Memory B cell (primary cell): ENCODE measurements at regions not wholly inside any gene's neighbourhood (a gene's known extent, or its start where the extent isn't known, plus 50 kb on each side); places are given as distances from the start of the nearest gene placed in this dataset.
A peak's percentile ranks its signal among the peaks of the same experiment; 100 is the strongest.

Experiments
- ATAC-seq: fragments of 150-1000 bp; cut with Tn5 transposase; 2 replicates; pipeline ENCODE4 v1.10.0; 2021; ENCODE audit warnings: low read depth, mild to moderate bottlenecking, moderate library complexity
- DNase-seq, 2 donors: peaks; one replicate each; pipeline ENCODE4 v3.0.0; 2022; ENCODE audit warnings: low spot score in 2 of 2
- H3K27ac Mint-ChIP-seq: one replicate; pipeline ENCODE4 v1.8.0; 2022; ENCODE audit warnings: mild to moderate bottlenecking, moderate library complexity, mixed read lengths
- H3K27me3 Mint-ChIP-seq: one replicate; pipeline ENCODE4 v1.8.0; 2022; ENCODE audit warnings: mixed read lengths
- H3K36me3 Mint-ChIP-seq: one replicate; pipeline ENCODE4 v1.8.0; 2022; ENCODE audit warnings: mild to moderate bottlenecking, mixed read lengths
- H3K4me1 Mint-ChIP-seq: one replicate; pipeline ENCODE4 v1.8.0; 2022; ENCODE audit warnings: mixed read lengths
- H3K4me3 Mint-ChIP-seq: one replicate; pipeline ENCODE4 v1.8.0; 2022; ENCODE audit warnings: mild to moderate bottlenecking, moderate library complexity, mixed read lengths
- H3K9me3 Mint-ChIP-seq: one replicate; pipeline ENCODE4 v1.8.0; 2022; ENCODE audit warnings: mixed read lengths

GRCh38 chr18:10207682-10208345 lies 246.6 kb upstream of the APCDD1 start:
- Mint-ChIP-seq H3K9me3 (no peaks in the 10 kb centered on the region), H3K4me3 (no peak overlapping the region), H3K4me1 (no peaks in the 10 kb centered on the region), H3K27me3 (peaks cover 4% of the 10 kb centered on the region), H3K36me3 (no peaks in the 10 kb centered on the region), H3K27ac (no peak overlapping the region)
- ATAC-seq: no peak
- no peak for DNase-seq

GRCh38 chr18:10209302-10209701 lies 245.1 kb upstream of the APCDD1 start:
- peaks cover 4% of the 10 kb centered on the region for H3K27me3 Mint-ChIP-seq
- no peaks in the 10 kb centered on the region for H3K4me1 Mint-ChIP-seq
- H3K4me3 Mint-ChIP-seq: no peak overlapping the region
- H3K9me3 Mint-ChIP-seq: no peaks in the 10 kb centered on the region
- H3K36me3 Mint-ChIP-seq: no peaks in the 10 kb centered on the region
- ATAC-seq (no peak), DNase-seq (no peak)
- no peak overlapping the region for H3K27ac Mint-ChIP-seq

- no peak overlapping the region for H3K4me3 Mint-ChIP-seq
- no peak for DNase-seq
- H3K36me3 Mint-ChIP-seq: no peaks in the 10 kb centered on the region
- H3K4me1 Mint-ChIP-seq: no peaks in the 10 kb centered on the region
- H3K9me3 Mint-ChIP-seq: no peaks in the 10 kb centered on the region
- no peak for ATAC-seq
- H3K27me3 Mint-ChIP-seq: peaks cover 4% of the 10 kb centered on the region
- no peak overlapping the region for H3K27ac Mint-ChIP-seq
Measured at GRCh38 chr18:10210057-10210633, 244.3 kb upstream of the APCDD1 start.

GRCh38 chr18:10213526-10213925 lies 240.9 kb upstream of the APCDD1 start:
- DNase-seq: peak in 1 of 2 donors; percentile 15
- Mint-ChIP-seq H3K4me1 (no peaks in the 10 kb centered on the region), H3K9me3 (no peaks in the 10 kb centered on the region), H3K27ac (no peak overlapping the region), H3K4me3 (no peak overlapping the region), H3K27me3 (peaks cover 4% of the 10 kb centered on the region), H3K36me3 (no peaks in the 10 kb centered on the region)
- ATAC-seq: peak; percentile 98

- H3K4me3 Mint-ChIP-seq: no peak overlapping the region
- peaks cover 2% of the 10 kb centered on the region for H3K9me3 Mint-ChIP-seq
- H3K27ac Mint-ChIP-seq: no peak overlapping the region
- no peaks in the 10 kb centered on the region for H3K36me3 Mint-ChIP-seq
- no peaks in the 10 kb centered on the region for H3K4me1 Mint-ChIP-seq
- no peak for ATAC-seq
- H3K27me3 Mint-ChIP-seq: peaks cover 4% of the 10 kb centered on the region
- no peak for DNase-seq
Measured at GRCh38 chr18:10215446-10215845, 239.0 kb upstream of the APCDD1 start.

GRCh38 chr18:10216791-10217190 lies 237.6 kb upstream of the APCDD1 start:
- no peaks in the 10 kb centered on the region for H3K4me1 Mint-ChIP-seq
- no peak overlapping the region for H3K4me3 Mint-ChIP-seq
- H3K36me3 Mint-ChIP-seq: no peaks in the 10 kb centered on the region
- DNase-seq (no peak), ATAC-seq (no peak)
- no peak overlapping the region for H3K27ac Mint-ChIP-seq
- H3K27me3 Mint-ChIP-seq: peaks cover 4% of the 10 kb centered on the region
- peaks cover 5% of the 10 kb centered on the region for H3K9me3 Mint-ChIP-seq

- Mint-ChIP-seq H3K27me3 (peaks cover 4% of the 10 kb centered on the region), H3K9me3 (peaks cover 5% of the 10 kb centered on the region), H3K4me3 (no peak overlapping the region), H3K36me3 (no peaks in the 10 kb centered on the region), H3K4me1 (no peaks in the 10 kb centered on the region), H3K27ac (no peak overlapping the region)
- DNase-seq (no peak), ATAC-seq (no peak)
Measured at GRCh38 chr18:10217211-10217610, 237.2 kb upstream of the APCDD1 start.

- Mint-ChIP-seq H3K4me1 (no peaks in the 10 kb centered on the region), H3K27me3 (no peaks in the 10 kb centered on the region), H3K4me3 (no peak overlapping the region), H3K27ac (no peak overlapping the region), H3K36me3 (peaks cover 3% of the 10 kb centered on the region), H3K9me3 (peaks cover 10% of the 10 kb centered on the region)
- ATAC-seq: no peak
- no peak for DNase-seq
Measured at GRCh38 chr18:10225300-10225699, 229.1 kb upstream of the APCDD1 start.

- Mint-ChIP-seq H3K36me3 (peaks cover 5% of the 10 kb centered on the region), H3K9me3 (peaks cover 9% of the 10 kb centered on the region), H3K4me1 (no peaks in the 10 kb centered on the region), H3K27ac (no peak overlapping the region), H3K27me3 (peaks cover 1% of the 10 kb centered on the region), H3K4me3 (no peak overlapping the region)
- no peak for ATAC-seq
- no peak for DNase-seq
Measured at GRCh38 chr18:10226971-10227370, 227.5 kb upstream of the APCDD1 start.

GRCh38 chr18:10228326-10228725 lies 226.1 kb upstream of the APCDD1 start:
- peaks cover 1% of the 10 kb centered on the region for H3K27me3 Mint-ChIP-seq
- no peak overlapping the region for H3K4me3 Mint-ChIP-seq
- H3K4me1 Mint-ChIP-seq: no peaks in the 10 kb centered on the region
- H3K36me3 Mint-ChIP-seq: peaks cover 5% of the 10 kb centered on the region
- DNase-seq (no peak), ATAC-seq (no peak)
- no peak overlapping the region for H3K27ac Mint-ChIP-seq
- H3K9me3 Mint-ChIP-seq: peaks cover 9% of the 10 kb centered on the region

GRCh38 chr18:10229458-10229857 lies 225.0 kb upstream of the APCDD1 start:
- H3K27me3 Mint-ChIP-seq: peaks cover 3% of the 10 kb centered on the region
- no peak for ATAC-seq
- H3K4me3 Mint-ChIP-seq: no peak overlapping the region
- H3K9me3 Mint-ChIP-seq: peaks cover 8% of the 10 kb centered on the region
- H3K4me1 Mint-ChIP-seq: no peaks in the 10 kb centered on the region
- no peak overlapping the region for H3K27ac Mint-ChIP-seq
- no peak for DNase-seq
- H3K36me3 Mint-ChIP-seq: peaks cover 5% of the 10 kb centered on the region

- Mint-ChIP-seq H3K4me3 (no peak overlapping the region), H3K27ac (no peak overlapping the region), H3K36me3 (peaks cover 4% of the 10 kb centered on the region), H3K9me3 (peaks cover 5% of the 10 kb centered on the region), H3K27me3 (peaks cover 3% of the 10 kb centered on the region), H3K4me1 (no peaks in the 10 kb centered on the region)
- ATAC-seq (no peak), DNase-seq (no peak)
Measured at GRCh38 chr18:10230072-10230471, 224.4 kb upstream of the APCDD1 start.

- peaks cover 3% of the 10 kb centered on the region for H3K27me3 Mint-ChIP-seq
- peaks cover 2% of the 10 kb centered on the region for H3K9me3 Mint-ChIP-seq
- no peaks in the 10 kb centered on the region for H3K4me1 Mint-ChIP-seq
- no peak overlapping the region for H3K4me3 Mint-ChIP-seq
- ATAC-seq (no peak), DNase-seq (no peak)
- H3K27ac Mint-ChIP-seq: no peak overlapping the region
- H3K36me3 Mint-ChIP-seq: peaks cover 2% of the 10 kb centered on the region
Measured at GRCh38 chr18:10231220-10231619, 223.2 kb upstream of the APCDD1 start.

GRCh38 chr18:10232062-10232461 lies 222.4 kb upstream of the APCDD1 start:
- Mint-ChIP-seq H3K9me3 (peaks cover 2% of the 10 kb centered on the region), H3K27me3 (peaks cover 3% of the 10 kb centered on the region), H3K4me1 (no peaks in the 10 kb centered on the region), H3K36me3 (peaks cover 2% of the 10 kb centered on the region), H3K4me3 (no peak overlapping the region), H3K27ac (no peak overlapping the region)
- DNase-seq (no peak), ATAC-seq (no peak)
